IMR-90 (cell line): ENCODE measurements at regions not wholly inside any gene's neighbourhood (a gene's known extent, or its start where the extent isn't known, plus 50 kb on each side); places are given as distances from the start of the nearest gene placed in this dataset.

ENCODE experiments used
- CEBPB ChIP-seq: IDR thresholded peaks from 2 replicates; pipeline ENCODE4 v1.6.1; 2012; ENCODE audit warnings: low read depth, low read length, improper control_type of control experiment
- CHD1 ChIP-seq: IDR thresholded peaks from 2 replicates; pipeline ENCODE4 v1.6.1; 2012; ENCODE audit warnings: low read depth, low read length, improper control_type of control experiment
- CTCF ChIP-seq: conservative IDR thresholded peaks from 2 replicates; pipeline ENCODE4 v1.5.1; 2012; ENCODE audit warnings: mild to moderate bottlenecking, low read depth, low read length, improper control_type of control experiment
- ELK1 ChIP-seq: fragments of 150-350 bp; IDR thresholded peaks from 2 replicates; pipeline ENCODE4 v1.6.1; 2016; ENCODE audit warnings: low read depth, mild to moderate bottlenecking, low read length, moderate library complexity, borderline replicate concordance
- FOS ChIP-seq: fragments of 150-350 bp; IDR thresholded peaks from 2 replicates; pipeline ENCODE4 v1.6.1; 2016; ENCODE audit warnings: low read depth, low read length
- MAFK ChIP-seq: IDR thresholded peaks from 2 replicates; pipeline ENCODE4 v1.6.1; 2012; ENCODE audit warnings: low read depth, low read length, improper control_type of control experiment
- MAZ ChIP-seq: IDR thresholded peaks from 2 replicates; pipeline ENCODE4 v1.6.1; 2012; ENCODE audit warnings: low read depth, mild to moderate bottlenecking, low read length, improper control_type of control experiment, moderate library complexity, borderline replicate concordance
- MXI1 ChIP-seq: IDR thresholded peaks from 2 replicates; pipeline ENCODE4 v1.6.1; 2012; ENCODE audit warnings: low read depth, mild to moderate bottlenecking, low read length, moderate library complexity, borderline replicate concordance
- POLR2A ChIP-seq: IDR thresholded peaks from 2 replicates; pipeline ENCODE4 v1.6.1; 2012; ENCODE audit warnings: mild to moderate bottlenecking, low read depth, low read length
- RAD21 ChIP-seq: IDR thresholded peaks from 2 replicates; pipeline ENCODE4 v1.6.1; 2012; ENCODE audit warnings: low read length, improper control_type of control experiment
- USF2 ChIP-seq: fragments of 150-350 bp; IDR thresholded peaks from 2 replicates; pipeline ENCODE4 v1.6.1; 2017; ENCODE audit warnings: mild to moderate bottlenecking, antibody characterized with exemption, low read length, low read depth

GRCh38 chr15:39154776-39155175 is 426.1 kb upstream of the THBS1 start:
- TF ChIP-seq CTCF: no peak
- TF ChIP-seq CHD1: no peak
- TF ChIP-seq POLR2A: no peak
- no peak for TF ChIP-seq MAZ
- no peak for TF ChIP-seq USF2
- no peak for TF ChIP-seq CEBPB
- TF ChIP-seq RAD21: no peak
- no peak for TF ChIP-seq ELK1
- no peak for TF ChIP-seq MAFK
- no peak for TF ChIP-seq MXI1
- no peak for TF ChIP-seq FOS
